Hippocampal formation (tissue), 2 donors: ENCODE measurements at regions not wholly inside any gene's neighbourhood (a gene's known extent, or its start where the extent isn't known, plus 50 kb on each side); places are given as distances from the start of the nearest gene placed in this dataset.
A peak's percentile ranks its signal among the peaks of the same experiment; 100 is the strongest.

Source experiments
- DNase-seq, 2 donors: peaks; one replicate each; lab custom pipeline; 2025; lab: John Stamatoyannopoulos, UW

GRCh38 chr18:56083523-56084287, 495.7 kb upstream of the TCF4 start:
- DNase-seq, result peak in 1 of 2 donors; percentile 16

- no peak for DNase-seq
Observed at GRCh38 chr18:56083097-56083521, 495.1 kb upstream of the TCF4 start.

- DNase-seq, result no peak
Observed at GRCh38 chr18:56076723-56077122, 488.7 kb upstream of the TCF4 start.

GRCh38 chr18:56068701-56069100, 480.7 kb upstream of the TCF4 start:
- no peak for DNase-seq

GRCh38 chr18:56067969-56068671, 480.1 kb upstream of the TCF4 start:
- no peak for DNase-seq

- DNase-seq, result no peak
Observed at GRCh38 chr18:56067214-56067894, 479.4 kb upstream of the TCF4 start.

GRCh38 chr18:56066524-56067213, 478.7 kb upstream of the TCF4 start:
- no peak for DNase-seq

- DNase-seq, result no peak
Observed at GRCh38 chr18:56065086-56065485, 477.1 kb upstream of the TCF4 start.

GRCh38 chr18:56062931-56063330, 474.9 kb upstream of the TCF4 start:
- no peak for DNase-seq

GRCh38 chr18:56060967-56061541, 473.1 kb upstream of the TCF4 start:
- no peak for DNase-seq

- no peak for DNase-seq
Observed at GRCh38 chr18:56052202-56052601, 464.2 kb upstream of the TCF4 start.

GRCh38 chr18:56044239-56044638, 456.2 kb upstream of the TCF4 start:
- DNase-seq, result peak in 1 of 2 donors; percentile 48

GRCh38 chr18:56043641-56044061, 455.7 kb upstream of the TCF4 start:
- DNase-seq, result peak; percentile 86 to 97

- DNase-seq, result no peak
Observed at GRCh38 chr18:56042915-56043536, 455.0 kb upstream of the TCF4 start.

GRCh38 chr18:56038171-56039030, 450.4 kb upstream of the TCF4 start:
- DNase-seq, result no peak

GRCh38 chr18:56036741-56037140, 448.7 kb upstream of the TCF4 start:
- DNase-seq, result no peak

GRCh38 chr18:56035546-56035945, 447.6 kb upstream of the TCF4 start:
- no peak for DNase-seq

GRCh38 chr18:56034949-56035348, 447.0 kb upstream of the TCF4 start:
- no peak for DNase-seq

GRCh38 chr18:56030060-56030459, 442.1 kb upstream of the TCF4 start:
- no peak for DNase-seq

GRCh38 chr18:56028514-56028913, 440.5 kb upstream of the TCF4 start:
- no peak for DNase-seq
